Stimulated activated CD4-positive, alpha-beta T cell treated with anti-CD3 and anti-CD28 coated beads, TNF-alpha, amount 100 ng/mL, for 1 hour (primary cell): ENCODE measurements at regions not wholly inside any gene's neighbourhood (a gene's known extent, or its start where the extent isn't known, plus 50 kb on each side); places are given as distances from the start of the nearest gene placed in this dataset.

Source experiments
- DNase-seq, 3 donors: peaks; one replicate each; pipeline ENCODE4 v3.0.0-alpha.2; 2020; ENCODE audit warnings: low read depth in 3 of 3, low spot score in 1 of 3

GRCh38 chr1:243944429-243945160 is 94.6 kb upstream of the AKT3 start:
- DNase-seq = no peak

GRCh38 chr1:243943671-243944428 is 93.8 kb upstream of the AKT3 start:
- no peak for DNase-seq

- DNase-seq = no peak
Observed at GRCh38 chr1:243942196-243943150, 92.4 kb upstream of the AKT3 start.

GRCh38 chr1:243940451-243940850 is 90.4 kb upstream of the AKT3 start:
- DNase-seq = no peak

- no peak for DNase-seq
Observed at GRCh38 chr1:243939167-243939848, 89.3 kb upstream of the AKT3 start.

GRCh38 chr1:243938208-243938607 is 88.2 kb upstream of the AKT3 start:
- DNase-seq = no peak

- no peak for DNase-seq
Observed at GRCh38 chr1:243933495-243933894, 83.5 kb upstream of the AKT3 start.

GRCh38 chr1:243931957-243932356 is 81.9 kb upstream of the AKT3 start:
- no peak for DNase-seq

GRCh38 chr1:243930822-243931671 is 81.0 kb upstream of the AKT3 start:
- no peak for DNase-seq

GRCh38 chr1:243927381-243927780 is 77.3 kb upstream of the AKT3 start:
- DNase-seq = no peak

- no peak for DNase-seq
Observed at GRCh38 chr1:243926803-243927245, 76.8 kb upstream of the AKT3 start.

- no peak for DNase-seq
Observed at GRCh38 chr1:243926299-243926698, 76.3 kb upstream of the AKT3 start.

- no peak for DNase-seq
Observed at GRCh38 chr1:243924588-243925349, 74.7 kb upstream of the AKT3 start.

- DNase-seq = no peak
Observed at GRCh38 chr1:243924188-243924587, 74.1 kb upstream of the AKT3 start.

- no peak for DNase-seq
Observed at GRCh38 chr1:243923292-243924171, 73.5 kb upstream of the AKT3 start.

GRCh38 chr1:243921111-243921510 is 71.1 kb upstream of the AKT3 start:
- no peak for DNase-seq

GRCh38 chr1:243917863-243918565 is 68.0 kb upstream of the AKT3 start:
- no peak for DNase-seq
